ENCODE measurements at regions not wholly inside any gene's neighbourhood (a gene's known extent, or its start where the extent isn't known, plus 50 kb on each side); places are given as distances from the start of the nearest gene placed in this dataset.

DNA sequence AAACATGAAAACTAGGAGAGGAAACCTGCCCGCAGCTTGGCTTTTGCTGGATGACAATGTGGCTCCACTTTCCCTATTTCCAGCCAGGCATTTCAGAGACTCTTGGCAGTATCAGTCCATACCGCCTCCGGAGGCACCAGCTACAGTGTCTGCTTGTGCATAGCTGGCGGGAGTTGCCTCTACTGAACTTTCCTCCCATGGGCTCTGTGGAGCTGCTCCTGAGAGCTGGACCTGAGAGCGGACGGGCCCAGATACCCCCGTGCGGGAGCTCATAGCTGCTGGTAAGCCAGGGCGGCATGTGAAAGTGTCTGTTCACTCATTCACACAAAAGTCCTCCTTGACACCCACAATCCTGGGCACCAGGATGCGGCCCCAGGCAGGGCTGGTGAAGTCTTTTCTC lies 130.3 kb upstream of the PMEPA1 start:
- no peak for DNase-seq

DNA sequence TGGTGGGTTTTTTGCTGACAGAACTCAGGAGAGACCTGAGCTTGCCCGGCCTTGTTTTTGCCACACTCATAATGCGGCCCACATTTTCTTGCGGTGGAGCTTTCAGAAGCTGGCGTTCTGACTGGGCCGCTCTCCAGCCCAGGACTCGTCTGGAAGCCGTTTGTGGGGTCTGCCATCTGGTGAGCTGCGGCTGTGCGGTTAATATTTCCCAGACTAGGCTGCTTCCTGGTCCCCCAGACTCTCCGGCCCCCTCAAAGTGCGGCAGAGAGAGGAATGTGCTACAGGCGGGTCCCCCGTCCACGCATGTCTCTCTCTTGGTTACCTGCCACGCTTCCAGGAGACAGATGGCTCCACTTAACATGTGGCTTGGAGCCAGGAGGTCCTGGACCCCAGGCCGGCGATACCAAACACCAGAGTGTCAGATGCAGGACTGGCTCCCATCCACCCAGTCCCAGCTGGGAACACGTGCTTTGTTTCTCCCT lies 128.9 kb upstream of the PMEPA1 start:
- DNase-seq = no peak

DNA sequence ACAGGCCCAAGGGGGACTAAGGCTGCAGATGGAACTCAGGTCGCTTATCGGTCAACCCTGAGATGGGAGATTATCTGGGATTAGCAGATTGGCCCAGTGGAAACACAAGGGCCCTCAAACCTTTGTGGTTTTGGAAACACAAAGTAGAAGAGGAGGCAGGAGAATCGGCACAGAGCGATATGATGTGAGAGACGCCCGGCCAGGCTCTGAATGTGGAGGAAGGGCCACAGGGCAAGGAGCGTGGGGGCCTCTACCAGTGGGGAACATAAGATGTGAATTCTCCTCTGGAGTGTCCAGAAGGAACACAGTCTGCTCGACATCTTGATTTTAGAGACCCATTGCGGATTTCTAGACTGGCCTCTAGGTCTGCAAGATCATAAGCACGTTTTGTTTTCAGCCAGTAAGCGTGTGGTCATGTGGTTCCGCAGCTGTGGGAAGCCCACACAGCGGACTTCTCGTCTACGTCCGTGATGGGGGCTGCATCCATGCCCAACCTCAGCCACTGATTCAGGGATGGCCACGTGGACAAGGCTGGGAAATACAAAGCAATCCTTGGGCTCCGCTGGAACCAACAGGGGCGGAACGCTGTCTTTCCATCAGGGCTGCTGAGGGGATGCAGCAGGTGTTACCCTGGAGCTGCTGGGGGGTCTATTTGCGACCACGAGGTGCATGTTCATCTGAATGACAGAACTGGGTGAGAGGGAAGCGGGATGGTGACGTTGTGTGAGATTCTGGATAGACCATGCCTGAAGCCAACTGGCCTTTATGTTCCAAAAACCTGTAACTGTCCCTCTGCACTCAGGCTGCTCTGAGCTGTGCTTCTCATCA lies 127.6 kb upstream of the PMEPA1 start:
- no peak for DNase-seq

GRCh38 chr20:57835588-57836455 lies 126.0 kb upstream of the PMEPA1 start:
- DNase-seq = no peak

- DNase-seq = no peak
Measured at GRCh38 chr20:57835074-57835452, 125.2 kb upstream of the PMEPA1 start.

DNA sequence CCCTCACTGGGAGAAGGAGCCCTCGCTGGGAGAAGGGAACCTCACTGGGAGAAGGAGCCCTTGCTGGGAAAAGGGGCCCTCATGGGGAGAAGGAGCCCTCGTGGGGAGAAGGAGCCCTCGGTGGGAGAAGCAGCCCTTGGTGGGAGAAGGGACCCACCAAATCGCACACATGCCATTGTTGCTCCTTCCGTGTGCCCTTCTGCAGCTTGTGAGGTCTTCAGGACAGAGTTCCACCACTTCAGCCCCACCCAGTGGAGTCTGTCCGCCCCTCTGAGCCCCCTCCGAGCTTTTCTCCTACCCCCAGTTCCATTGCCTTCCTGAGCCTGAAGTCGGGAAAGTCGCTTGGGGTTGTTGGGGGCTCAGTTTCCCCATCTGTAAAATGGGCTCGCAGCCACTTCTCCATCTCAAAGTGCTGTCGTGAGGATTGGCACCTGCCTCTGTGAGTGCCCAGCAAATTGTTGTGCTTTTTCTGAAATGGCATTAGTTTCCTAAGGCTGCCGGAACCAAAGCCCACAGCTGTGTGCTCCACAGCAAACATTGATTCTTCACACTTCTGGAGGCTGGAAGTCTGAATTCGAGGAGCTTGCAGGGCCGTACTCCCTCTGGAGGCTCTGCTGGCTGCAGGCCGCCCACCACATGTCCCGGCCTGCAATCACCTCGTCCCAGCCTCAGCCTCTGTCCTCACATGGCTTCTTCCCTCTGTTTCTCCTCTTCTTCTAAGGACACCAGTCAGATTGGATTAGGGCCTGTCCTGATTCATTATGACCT lies 124.7 kb upstream of the PMEPA1 start:
- no peak for DNase-seq

DNA sequence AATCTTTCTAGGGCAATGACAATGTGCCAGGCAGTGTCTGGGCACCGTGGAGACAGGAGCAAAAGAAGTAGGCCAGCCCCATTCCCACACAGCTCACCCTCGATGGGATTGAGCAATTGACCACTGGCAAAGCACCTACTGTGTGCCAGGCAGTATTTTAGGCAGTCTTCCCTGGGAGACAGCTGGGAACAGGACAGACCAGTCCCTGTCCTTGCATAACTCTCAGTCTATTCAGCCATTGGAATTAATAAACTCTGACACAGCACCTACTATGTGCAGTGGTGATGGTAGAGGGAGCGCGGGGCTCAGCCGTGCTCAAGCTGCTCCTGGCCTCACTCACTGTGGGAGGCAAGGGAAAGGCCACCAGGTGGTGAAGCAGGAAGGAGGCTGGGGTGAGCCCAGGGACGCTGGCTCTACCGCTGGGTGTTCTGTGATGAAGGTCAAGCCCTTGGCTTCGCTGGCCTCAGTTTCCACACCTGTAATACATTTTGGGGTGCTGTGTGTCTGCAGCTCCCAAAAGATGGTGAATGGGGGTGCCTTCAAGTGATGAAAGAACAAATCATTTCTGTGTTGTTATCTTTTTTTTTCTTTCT lies 122.3 kb upstream of the PMEPA1 start:
- no peak for DNase-seq

- DNase-seq = no peak
Measured at GRCh38 chr20:57831326-57831992, 121.6 kb upstream of the PMEPA1 start.

- no peak for DNase-seq
Measured at GRCh38 chr20:57830515-57830895, 120.7 kb upstream of the PMEPA1 start.

GRCh38 chr20:57829805-57830514 lies 120.1 kb upstream of the PMEPA1 start:
- DNase-seq = no peak

- DNase-seq = no peak
Measured at GRCh38 chr20:57829336-57829735, 119.5 kb upstream of the PMEPA1 start.

GRCh38 chr20:57828696-57829095 lies 118.9 kb upstream of the PMEPA1 start:
- DNase-seq = no peak

- no peak for DNase-seq
Measured at GRCh38 chr20:57826666-57827287, 117.0 kb upstream of the PMEPA1 start.

DNA sequence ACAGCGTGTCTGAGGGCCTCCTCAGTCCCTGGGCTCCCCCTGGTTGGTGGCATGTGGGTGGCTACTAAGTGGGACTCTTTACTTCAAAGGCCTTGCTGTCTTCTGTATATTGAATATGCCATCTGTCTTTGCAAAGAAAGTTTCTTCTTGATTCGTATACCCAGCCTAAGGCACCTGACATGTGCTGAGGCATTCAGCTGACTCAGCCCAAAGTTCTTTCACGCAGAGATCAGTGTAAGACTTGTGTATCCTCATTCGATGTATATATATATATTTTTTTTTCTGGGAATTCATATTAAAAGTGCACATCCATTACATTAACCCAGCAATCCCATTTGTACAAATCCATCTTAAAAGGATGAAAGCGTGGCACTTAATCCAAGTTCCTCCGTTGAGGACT lies 115.1 kb upstream of the PMEPA1 start:
- no peak for DNase-seq

DNA sequence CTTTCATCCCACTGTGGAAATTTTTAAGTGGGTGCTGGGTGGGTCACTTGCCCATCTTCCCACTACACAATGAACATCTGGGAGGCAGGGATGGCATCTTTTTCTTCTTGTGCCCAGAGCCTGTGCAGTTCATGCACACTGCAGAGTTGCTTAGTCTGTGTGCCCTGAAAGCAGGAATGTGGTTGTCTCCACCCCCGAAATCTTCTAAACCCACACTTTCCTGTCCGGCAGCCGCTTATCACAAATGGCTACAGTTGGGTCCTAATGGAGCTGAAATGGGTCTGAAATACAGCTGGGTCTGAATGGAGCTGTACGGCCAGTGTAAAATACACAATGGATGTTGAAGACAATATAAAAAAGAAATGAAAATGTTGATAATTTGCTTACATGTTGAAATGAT lies 112.1 kb upstream of the PMEPA1 start:
- DNase-seq = no peak

- no peak for DNase-seq
Measured at GRCh38 chr20:57819691-57820380, 110.0 kb upstream of the PMEPA1 start.

DNA sequence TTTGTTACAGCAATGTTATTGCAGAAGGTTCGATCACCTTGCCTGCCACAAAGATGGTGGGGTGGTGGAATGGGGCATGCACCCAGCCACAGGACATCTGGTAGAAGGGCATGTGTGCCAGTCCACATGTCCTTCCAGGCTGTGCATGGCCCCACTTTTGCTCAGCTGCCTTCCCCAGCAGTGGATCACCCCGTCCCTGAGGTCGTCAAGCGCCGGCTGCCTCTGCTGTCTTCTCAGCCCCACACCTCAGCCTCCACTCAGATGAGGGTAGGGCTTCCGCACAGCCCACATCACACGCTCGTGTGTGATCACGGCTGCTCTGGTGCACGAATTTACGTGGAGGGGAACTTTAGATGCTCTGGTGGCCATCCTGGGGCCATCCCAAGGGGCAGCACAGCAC lies 109.5 kb upstream of the PMEPA1 start:
- DNase-seq = no peak

- no peak for DNase-seq
Measured at GRCh38 chr20:57818418-57819181, 108.8 kb upstream of the PMEPA1 start.

- no peak for DNase-seq
Measured at GRCh38 chr20:57815405-57815804, 105.6 kb upstream of the PMEPA1 start.

DNA sequence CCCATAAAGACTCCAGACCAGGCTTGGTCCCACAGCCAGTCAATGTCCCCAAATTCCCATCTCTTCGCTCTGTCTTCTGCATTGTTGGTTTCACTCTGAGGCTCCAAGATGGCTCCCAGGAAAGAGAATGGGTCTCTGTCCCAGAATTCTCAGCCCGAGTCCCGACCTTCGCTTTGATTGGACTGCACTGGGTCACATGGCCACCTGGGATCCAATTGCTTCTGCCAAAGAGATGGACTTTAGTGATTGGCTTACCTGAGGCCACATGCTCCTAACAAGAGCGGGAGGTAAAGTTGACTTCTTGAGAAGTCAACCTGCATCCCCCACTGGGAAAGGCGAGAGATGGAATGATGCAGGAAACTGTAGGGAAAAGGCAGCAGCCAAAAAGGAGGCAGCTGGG lies 104.7 kb upstream of the PMEPA1 start:
- no peak for DNase-seq

All from CD4-positive, alpha-beta T cell treated with Interleukin-17A for 1 hour (primary cell).